ENCODE measurements at regions not wholly inside any gene's neighbourhood (a gene's known extent, or its start where the extent isn't known, plus 50 kb on each side); places are given as distances from the start of the nearest gene placed in this dataset.

DNA sequence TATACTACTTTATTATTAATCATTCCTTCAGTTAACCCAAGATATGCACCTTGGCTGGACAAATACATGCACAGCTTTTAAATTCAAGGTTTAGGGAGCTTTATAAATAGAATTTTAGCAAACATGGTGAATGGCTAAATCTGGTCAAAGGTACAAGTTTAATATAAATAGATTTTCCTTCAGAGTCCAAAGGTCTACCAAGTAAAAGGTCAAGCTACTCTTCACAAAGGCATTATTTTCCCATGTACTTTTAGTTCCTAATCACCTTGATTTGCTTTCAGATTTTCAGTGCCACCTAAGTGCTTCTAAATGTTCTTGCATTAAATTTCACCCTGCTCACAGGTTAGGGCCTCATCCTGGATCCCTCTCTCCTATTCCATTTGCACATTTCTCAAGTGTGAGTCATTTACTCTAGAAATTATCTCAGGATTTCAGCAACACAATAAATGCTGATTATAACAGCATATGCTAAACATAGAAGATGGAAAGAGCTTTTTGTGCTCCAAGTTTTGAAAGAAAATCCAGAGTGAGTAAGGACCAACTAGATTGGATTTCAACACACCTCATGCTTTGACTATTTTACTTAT lies 459.4 kb upstream of the ITGA1 start:
- H3K4me1 ChIP-seq (ENCODE audit: control insufficient read depth, insufficient read depth, low read length): no peaks in the 10 kb centered on the region
- RAD21 ChIA-PET (ENCODE audit: unreplicated experiment): no interaction called here
- POLR2A ChIA-PET: no interaction called here
- no peak overlapping the region for H3K4me3 ChIP-seq
- no TSS peak for BruUV-seq (replicated peaks)
- H3K27me3 ChIP-seq (replicated peaks in 1 of 2; ENCODE audit: control insufficient read depth in 2 of 2, insufficient read depth in 2 of 2, low read length in 1 of 2): no peaks in the 10 kb centered on the region
- intact Hi-C loops (cut with micrococcal nuclease; ENCODE audit: unreplicated experiment) (no loop called here), in situ Hi-C loops (cut with MboI) (no loop called here)
- no peak for FAIRE-seq
- no peaks in the 10 kb centered on the region for H3K79me2 ChIP-seq (ENCODE audit: control insufficient read depth, insufficient read depth, low read length)
- no peaks in the 10 kb centered on the region for H4K20me1 ChIP-seq (ENCODE audit: control insufficient read depth, insufficient read depth)
- no peak overlapping the region for H3K9ac ChIP-seq (ENCODE audit: control insufficient read depth, insufficient read depth, low read length)
- H3K36me3 ChIP-seq (ENCODE audit: control insufficient read depth in 2 of 2, insufficient read depth in 2 of 2, low read length in 1 of 2): no peaks in the 10 kb centered on the region
- no peaks in the 10 kb centered on the region for H3K9me3 ChIP-seq (replicated peaks; ENCODE audit: control insufficient read depth, insufficient read depth, low read length)
- TF ChIP-seq, protein P1, sequence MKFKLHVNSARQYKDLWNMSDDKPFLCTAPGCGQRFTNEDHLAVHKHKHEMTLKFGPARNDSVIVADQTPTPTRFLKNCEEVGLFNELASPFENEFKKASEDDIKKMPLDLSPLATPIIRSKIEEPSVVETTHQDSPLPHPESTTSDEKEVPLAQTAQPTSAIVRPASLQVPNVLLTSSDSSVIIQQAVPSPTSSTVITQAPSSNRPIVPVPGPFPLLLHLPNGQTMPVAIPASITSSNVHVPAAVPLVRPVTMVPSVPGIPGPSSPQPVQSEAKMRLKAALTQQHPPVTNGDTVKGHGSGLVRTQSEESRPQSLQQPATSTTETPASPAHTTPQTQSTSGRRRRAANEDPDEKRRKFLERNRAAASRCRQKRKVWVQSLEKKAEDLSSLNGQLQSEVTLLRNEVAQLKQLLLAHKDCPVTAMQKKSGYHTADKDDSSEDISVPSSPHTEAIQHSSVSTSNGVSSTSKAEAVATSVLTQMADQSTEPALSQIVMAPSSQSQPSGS (IDR thresholded peaks at IDR 0.05; ENCODE audit: low read length): no peak
- TF ChIP-seq TBL1XR1 (IDR thresholded peaks at IDR 0.05; ENCODE audit: low read depth, low read length): no peak
- no peak for TF ChIP-seq SP1 (IDR thresholded peaks at IDR 0.05; ENCODE audit: low read depth, low read length)
- TF ChIP-seq, protein P2, sequence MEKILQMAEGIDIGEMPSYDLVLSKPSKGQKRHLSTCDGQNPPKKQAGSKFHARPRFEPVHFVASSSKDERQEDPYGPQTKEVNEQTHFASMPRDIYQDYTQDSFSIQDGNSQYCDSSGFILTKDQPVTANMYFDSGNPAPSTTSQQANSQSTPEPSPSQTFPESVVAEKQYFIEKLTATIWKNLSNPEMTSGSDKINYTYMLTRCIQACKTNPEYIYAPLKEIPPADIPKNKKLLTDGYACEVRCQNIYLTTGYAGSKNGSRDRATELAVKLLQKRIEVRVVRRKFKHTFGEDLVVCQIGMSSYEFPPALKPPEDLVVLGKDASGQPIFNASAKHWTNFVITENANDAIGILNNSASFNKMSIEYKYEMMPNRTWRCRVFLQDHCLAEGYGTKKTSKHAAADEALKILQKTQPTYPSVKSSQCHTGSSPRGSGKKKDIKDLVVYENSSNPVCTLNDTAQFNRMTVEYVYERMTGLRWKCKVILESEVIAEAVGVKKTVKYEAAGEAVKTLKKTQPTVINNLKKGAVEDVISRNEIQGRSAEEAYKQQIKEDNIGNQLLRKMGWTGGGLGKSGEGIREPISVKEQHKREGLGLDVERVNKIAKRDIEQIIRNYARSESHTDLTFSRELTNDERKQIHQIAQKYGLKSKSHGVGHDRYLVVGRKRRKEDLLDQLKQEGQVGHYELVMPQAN (conservative IDR thresholded peaks at IDR 0.05): no peak
- no peak for TF ChIP-seq SRF (IDR thresholded peaks at IDR 0.05; ENCODE audit: low read depth in 2 of 2, low read length in 2 of 2)
- no peak for TF ChIP-seq MYB (IDR thresholded peaks at IDR 0.05; ENCODE audit: borderline replicate concordance, low read depth, low read length)
- TF ChIP-seq ESRRA (IDR thresholded peaks at IDR 0.05; ENCODE audit: low read length): no peak
- TF ChIP-seq RBBP5 (conservative IDR thresholded peaks at IDR 0.05): no peak
- TF ChIP-seq HDAC6 (IDR thresholded peaks at IDR 0.05; ENCODE audit: unreplicated experiment): no peak
- TF ChIP-seq, protein P3, sequence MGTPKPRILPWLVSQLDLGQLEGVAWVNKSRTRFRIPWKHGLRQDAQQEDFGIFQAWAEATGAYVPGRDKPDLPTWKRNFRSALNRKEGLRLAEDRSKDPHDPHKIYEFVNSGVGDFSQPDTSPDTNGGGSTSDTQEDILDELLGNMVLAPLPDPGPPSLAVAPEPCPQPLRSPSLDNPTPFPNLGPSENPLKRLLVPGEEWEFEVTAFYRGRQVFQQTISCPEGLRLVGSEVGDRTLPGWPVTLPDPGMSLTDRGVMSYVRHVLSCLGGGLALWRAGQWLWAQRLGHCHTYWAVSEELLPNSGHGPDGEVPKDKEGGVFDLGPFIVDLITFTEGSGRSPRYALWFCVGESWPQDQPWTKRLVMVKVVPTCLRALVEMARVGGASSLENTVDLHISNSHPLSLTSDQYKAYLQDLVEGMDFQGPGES (IDR thresholded peaks at IDR 0.05): no peak
- no peak for TF ChIP-seq HDGF (IDR thresholded peaks at IDR 0.05)
- no peak for TF ChIP-seq BMI1 (IDR thresholded peaks at IDR 0.05; ENCODE audit: borderline replicate concordance)
- TF ChIP-seq JUNB (IDR thresholded peaks at IDR 0.05): no peak
- no peak for TF ChIP-seq ZNF384 (IDR thresholded peaks at IDR 0.05; ENCODE audit: borderline replicate concordance, low read depth, low read length)
- H3K4me2 ChIP-seq (ENCODE audit: control insufficient read depth, insufficient read depth): no peak overlapping the region
- SMC1A ChIA-PET (ENCODE audit: uncharacterized antibody, unreplicated experiment): no interaction called here
- no peak overlapping the region for H3K27ac ChIP-seq (ENCODE audit: control insufficient read depth, insufficient read depth)
- ATAC-seq: no peak
- CTCF ChIA-PET: interaction anchor here (0.8 kb wide), 1 partner anchor 92 kb away, joined by 3 read pairs; no protein-coding TSS in a partner anchor
- no peak overlapping the region for H2AFZ ChIP-seq (ENCODE audit: control insufficient read depth, low read depth, low read length)
- no peak for DNase-seq (ENCODE audit: low read depth, low spot score)
